ENCODE measurements at regions not wholly inside any gene's neighbourhood (a gene's known extent, or its start where the extent isn't known, plus 50 kb on each side); places are given as distances from the start of the nearest gene placed in this dataset.

DNA sequence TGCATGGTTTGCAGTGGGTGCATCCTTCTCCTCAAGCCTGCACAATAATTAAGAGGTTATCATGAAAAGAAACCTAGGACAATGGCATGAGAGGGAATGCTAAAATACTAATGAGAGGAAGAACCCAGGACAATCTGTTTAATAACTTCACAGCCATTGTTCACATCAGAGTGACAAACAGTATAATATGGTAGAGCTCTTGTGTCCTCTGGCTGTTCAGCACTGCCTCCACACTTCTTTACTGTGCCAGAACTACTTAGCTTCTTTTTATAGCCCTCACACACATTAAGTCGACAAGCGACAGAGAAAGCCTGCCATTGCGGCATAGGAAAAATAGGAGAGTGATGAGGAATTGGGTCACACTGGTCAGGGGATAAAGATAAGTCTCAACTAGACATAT lies 65.0 kb upstream of the MEIS2 start:
- no peak for DNase-seq (ENCODE audit: low read depth in 3 of 3)

DNA sequence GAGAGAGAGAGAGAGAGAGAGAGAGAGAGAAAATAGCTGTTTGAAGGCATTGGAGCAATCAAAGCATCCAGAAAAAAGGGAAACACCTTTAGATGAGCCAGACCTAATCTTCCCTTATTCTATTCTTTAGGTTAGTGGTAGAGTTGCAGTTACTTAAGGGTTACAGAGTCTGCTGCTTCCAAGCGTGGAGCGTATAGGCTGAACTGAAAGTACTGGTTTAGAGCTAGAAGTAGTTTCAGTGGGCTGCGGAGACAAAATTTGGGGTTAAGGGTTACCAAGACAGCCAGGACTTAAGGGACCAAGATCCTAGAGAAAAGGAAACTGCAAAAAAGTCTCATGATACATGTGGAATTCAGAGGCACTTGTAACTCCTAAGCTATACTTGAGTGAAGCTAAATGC lies 66.1 kb upstream of the MEIS2 start:
- no peak for DNase-seq (ENCODE audit: low read depth in 3 of 3)

DNA sequence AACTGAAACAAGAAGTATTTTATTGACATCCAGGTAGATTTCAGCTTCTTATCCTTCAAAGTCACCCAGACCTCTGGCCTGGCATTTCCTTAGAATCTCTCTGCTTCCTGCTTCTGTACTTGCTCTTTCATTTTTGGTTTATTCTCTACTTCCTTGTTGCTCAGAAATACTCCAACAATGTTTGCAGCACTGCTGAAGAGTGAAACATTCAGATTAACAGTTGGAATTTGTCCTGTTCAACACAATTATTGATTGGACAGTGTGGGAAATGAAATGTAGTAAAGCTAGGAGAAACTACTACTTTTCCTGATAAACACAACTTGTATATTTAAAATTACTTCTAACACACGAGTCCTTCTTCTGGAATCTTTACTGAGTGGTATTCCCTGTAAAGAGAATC lies 81.0 kb upstream of the MEIS2 start:
- no peak for DNase-seq (ENCODE audit: low read depth in 3 of 3)

DNA sequence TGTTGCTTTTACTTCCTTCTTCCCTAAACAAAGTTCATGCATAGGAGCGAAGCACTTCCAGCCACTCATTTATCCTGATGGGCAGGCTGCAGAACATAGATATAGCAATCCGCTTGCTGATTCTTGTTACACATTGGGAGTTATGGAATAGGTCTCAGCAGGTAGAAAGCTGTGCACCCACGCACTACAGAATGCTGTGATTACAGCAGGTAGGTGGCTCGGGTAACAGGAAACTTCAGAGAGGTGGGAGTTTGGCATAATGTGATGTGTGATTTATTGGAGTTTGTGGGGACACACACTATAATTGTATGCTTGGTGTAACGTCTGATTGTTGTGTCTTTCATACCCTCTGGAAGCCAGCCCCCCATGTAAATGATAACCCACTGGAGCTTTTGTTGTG lies 99.2 kb upstream of the MEIS2 start:
- no peak for DNase-seq (ENCODE audit: low read depth in 3 of 3)

DNA sequence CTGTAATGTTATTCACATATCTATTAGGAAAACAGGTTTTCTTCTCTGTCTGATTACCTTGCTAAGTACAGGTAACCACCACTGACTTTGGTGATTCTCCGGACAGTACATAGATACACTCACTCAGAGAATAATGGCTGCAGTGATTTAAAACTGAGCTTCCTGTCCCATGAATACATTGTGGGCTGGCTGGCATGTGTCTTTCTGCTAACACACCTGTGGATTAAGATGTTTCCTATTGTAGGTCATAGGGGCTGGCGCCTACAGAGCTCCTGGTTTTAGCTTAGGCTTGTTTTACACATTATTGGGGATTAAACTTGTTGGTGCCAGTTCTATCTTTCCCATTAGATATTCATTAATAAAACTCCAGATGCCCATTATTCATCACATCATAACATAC lies 102.7 kb upstream of the MEIS2 start:
- no peak for DNase-seq (ENCODE audit: low read depth in 3 of 3)

DNA sequence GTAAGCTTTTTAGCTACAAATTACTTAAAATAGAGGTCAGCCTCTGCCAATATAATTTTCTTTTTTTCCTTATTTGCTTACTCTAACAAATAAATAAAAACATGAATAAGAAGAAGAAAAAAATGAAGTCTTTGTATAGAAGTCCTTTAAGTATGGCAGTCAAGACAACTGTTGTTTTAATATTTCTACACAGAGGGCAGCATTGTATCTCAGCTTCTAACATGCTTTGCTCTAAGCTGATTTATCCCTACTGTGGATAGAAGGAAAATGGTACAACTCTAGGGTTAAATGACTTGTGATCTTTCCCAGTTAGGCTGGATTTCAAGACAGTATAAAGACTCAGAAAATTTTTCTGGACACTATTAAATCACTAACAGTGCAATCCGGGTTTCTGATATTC lies 104.3 kb upstream of the MEIS2 start:
- DNase-seq (ENCODE audit: low read depth in 3 of 3): no peak

DNA sequence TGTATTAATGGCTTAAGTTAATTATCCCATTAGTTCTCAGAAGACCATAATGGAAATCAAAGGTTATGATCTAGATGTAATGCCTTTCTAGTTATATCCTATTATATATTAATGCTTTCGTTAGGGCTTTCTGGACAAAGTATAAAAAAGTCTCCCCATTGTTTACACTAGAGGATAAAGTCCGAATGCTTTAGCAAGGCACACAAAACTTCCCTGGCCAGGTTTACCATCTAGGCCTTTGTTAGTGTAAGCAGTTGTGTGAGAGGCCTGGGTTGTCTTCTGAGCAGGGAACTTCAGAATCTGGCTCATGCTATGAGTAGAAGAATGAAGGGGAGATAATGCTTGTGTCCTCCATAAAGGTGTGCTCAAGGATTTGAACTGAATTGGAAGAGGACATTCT lies 106.3 kb upstream of the MEIS2 start:
- DNase-seq (ENCODE audit: low read depth in 3 of 3): no peak

DNA sequence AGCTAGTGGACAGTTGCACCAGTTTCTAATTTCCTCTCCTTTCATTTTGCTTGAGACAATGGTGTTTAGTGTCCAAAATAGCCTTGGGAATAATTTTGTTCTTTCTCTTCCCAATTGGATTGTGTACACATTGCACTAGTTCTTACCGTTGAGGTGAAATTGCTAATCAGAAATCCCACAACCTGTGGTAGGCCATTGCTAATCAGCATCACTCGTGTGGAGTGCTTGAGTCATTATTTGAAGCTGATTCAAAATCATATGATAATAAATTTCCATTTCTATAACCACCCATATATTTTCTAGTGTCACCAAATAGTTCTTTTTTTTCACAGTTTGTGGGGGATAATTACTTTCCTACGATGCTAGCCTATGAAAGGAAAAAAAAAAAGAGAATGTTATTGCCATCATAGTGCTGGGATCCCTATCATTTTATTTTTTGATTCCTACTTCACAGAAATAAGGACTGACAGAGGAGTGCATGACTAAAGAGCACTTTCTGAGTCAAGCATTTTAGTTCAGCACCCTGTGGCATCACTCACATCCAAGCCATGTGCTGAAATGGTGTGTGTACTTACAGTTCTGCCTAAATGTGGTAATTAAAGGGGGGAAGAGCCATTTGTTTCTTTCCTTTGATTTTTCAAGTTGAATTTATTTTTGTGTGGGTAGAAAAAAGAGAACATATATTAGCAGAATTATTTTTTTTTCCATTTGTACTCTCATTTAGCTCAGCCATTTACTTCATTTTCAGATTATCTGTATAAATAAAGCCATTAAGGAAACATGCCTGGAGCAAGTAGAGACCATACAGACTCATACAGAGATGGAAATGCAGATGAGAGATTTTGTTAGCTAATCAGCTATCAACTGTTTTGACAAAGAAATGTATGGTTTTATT lies 108.0 kb upstream of the MEIS2 start:
- DNase-seq (ENCODE audit: low read depth in 3 of 3): no peak

DNA sequence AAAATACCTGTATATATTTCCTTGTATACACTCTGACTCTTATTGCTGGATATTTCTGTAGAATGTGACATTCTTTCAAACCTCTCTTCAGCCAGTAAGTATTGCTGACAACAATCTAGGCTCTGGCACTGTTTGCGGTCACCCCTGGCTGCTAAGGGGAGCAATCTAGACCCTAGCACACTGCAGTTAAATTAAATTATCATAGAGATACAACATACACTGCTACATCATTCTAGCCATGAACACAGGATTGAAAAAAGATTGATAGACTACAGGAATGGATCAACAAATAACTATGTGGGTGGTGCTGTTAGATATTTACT lies 108.7 kb upstream of the MEIS2 start:
- no peak for DNase-seq (ENCODE audit: low read depth in 3 of 3)

DNA sequence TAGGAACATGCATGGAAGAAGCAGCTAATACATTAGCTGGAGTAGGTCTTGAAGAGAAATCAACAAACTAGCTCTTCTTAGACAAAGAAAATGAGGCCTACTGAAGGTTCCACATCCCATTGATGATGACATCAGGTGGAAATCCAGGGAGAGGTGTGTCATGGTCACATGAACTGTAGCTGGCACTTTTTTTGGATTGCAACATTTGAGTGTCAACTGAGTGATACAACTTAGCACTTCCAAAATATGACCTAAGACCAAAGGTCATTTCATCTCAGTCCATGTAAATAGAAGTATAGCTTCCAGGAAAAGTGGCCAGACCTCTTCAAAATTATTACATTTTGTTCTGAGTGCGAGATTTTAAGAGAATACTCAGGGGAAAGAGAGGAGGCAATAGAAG lies 117.2 kb upstream of the MEIS2 start:
- no peak for DNase-seq (ENCODE audit: low read depth in 3 of 3)

DNA sequence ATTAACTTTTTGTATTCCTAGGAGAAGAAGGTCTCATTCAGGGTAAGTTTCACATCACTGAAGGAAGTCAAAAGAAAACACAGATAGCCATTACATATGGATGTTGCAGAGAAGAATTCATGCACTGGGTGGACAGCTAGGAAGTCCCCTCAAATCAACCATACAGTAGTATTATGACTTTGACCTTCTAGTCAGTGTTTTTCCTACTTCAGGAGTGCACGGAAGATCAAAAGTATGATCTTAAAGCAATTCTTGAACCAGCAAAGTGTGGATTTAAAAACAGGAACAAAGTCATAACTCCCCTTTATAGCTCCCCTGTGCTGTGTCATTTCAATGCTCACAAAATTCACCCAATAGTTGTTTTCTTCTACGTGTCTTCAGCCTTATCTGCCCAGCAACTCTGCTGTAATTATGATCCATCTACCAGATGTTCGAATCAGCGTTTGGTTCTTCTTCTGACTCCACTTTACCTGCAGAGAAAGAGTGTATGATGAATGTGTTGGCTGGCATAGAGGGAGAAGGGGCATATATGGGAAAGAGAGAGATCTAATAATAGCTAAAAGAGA lies 118.1 kb upstream of the MEIS2 start:
- no peak for DNase-seq (ENCODE audit: low read depth in 3 of 3)

DNA sequence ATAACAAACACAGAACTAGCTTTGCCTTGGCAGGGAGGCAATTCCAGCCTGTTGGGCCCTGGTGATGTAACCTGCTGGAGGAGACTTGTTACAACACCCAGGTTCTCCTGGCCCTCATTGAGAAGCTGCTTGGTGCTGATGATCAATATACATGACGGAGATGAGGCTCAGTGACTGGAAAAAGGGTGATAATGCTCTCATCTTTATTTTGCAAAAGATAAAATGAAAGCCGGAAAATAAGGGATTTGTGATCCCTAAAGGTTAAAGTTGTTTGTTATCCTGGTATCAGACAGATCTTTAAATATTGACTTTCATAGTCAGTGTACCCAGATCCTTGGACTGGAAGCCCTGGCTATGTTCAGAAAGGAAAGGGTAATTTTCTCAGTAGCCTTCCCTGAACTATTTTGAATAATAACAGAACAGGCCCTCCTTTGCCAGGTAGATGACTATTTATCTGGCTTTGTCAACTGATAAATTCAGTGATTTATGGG lies 118.9 kb upstream of the MEIS2 start:
- no peak for DNase-seq (ENCODE audit: low read depth in 3 of 3)

DNA sequence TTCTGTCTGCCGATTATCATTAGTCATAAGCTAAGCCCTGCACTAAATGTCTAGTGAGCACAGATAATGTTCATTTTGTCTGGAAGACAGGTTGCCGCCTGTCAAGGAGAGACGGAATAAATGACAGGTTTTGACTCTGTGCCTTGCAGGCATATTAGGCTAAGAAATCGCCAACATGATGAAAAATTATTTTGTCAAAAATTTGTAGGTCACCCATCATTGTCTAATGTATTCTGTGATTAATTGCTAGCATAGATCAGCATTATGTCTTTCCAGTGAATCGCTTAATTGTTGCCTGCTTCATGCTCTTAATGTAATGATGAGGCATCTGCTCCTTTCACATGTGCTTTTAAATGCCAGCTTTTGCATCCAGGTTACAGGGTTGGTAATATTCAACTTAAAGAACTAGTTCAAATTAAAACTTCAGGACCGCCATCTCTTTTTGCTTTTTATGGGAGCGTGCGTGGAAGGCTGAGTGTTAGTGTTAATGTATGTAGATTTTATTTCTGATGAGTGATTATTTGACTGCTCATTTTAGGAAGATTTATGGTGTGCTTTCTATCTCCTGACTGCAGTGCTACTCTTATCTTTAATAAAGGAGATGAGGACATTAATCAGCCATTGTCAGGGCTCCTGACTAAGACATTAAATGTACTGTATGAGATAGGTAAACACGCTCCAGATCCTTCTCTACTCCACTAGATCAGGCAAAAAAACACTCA lies 120.8 kb upstream of the MEIS2 start:
- no peak for DNase-seq (ENCODE audit: low read depth in 3 of 3)

DNA sequence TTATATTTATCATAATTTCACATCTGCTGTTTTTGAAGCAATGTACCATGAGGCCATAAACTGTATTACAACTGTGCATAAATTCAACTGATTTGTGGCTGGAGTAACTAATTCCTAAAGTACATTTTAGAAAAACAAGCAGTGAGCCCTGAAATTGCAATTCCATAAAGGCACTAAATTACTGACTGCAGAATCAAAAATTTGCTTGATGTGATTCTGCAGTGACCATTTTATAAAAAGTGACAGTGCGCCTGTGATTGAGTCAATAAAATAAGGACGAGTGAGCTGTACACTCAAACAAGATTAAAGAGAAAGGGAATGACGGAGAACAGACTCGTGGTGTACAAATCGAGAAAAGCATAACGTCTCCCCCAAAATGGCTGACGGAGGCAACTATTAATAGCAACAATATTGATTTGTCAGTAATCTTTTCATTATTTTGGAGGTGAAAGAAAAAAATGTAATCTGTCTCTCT lies 121.4 kb upstream of the MEIS2 start:
- no peak for DNase-seq (ENCODE audit: low read depth in 3 of 3)

DNA sequence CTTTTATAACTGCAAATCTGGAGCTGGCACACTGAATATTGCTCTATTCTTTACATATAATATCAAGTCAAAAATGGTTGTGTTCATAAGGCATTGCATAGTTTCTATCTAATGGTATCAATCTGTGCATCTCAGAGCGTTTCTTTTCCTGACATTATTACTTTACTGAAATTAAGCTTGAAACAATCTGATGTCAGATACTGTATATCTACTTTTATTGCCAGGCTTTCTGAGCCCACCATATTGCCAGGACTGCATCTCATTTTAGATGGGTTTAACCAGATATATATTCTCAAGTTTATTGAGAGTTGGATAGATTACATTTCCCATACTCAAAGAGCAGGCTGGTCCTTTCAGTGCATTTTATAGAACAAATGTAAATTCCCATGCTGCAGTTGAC lies 122.7 kb upstream of the MEIS2 start:
- DNase-seq (ENCODE audit: low read depth in 3 of 3): no peak

DNA sequence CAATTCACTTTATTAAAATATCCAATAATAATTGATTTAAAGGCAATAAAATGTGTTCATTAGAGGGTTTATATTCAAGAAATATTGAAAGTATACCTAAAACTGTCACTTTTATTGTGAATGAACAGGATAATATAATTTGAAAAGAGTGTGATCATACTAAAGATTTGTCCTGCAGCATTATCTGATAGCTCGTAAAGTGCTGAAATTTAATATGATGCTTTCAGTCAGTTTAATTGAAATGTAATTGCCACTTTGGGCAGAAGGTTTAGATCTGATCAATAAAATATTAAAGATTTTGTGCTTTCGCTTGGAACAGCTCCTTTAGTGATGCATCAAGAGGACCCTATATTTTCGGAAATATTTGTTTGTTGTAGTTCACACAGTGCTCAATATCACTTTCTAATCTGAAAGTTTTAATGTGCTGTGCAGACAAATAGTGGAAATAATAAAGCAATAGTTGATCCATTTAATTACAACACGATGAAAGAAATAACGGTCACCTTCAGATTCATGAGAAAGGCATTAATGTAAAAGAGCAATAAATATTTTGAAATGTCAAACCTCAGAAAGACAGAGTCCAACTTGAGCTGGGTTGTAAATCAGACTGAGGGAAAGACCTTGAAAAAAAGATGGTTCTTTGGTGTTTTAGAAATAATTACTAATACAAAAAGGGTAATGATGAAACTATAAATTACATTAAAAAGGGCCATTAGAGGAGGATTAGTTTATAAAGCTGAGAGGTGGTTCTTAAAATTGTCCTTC lies 129.7 kb upstream of the MEIS2 start:
- DNase-seq (ENCODE audit: low read depth in 3 of 3): no peak

DNA sequence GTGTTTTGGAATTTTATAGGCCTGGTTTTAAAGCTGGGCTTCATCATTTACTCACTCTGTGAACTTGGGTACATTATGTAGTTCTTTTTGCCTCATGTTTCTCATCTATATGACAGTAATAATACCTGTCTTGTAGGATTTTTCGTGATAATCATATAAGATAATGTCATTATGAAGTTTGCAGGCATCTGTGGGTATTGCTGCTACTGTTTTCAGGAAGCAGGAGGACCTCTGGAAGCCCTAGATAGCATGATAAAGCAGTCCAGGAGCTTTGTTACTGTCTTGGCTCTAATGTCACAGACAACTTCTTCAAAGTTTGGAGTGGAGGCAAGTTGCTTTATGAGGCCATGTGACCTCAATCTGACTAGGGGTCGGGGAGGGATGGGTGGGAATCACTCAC lies 145.0 kb upstream of the MEIS2 start:
- no peak for DNase-seq (ENCODE audit: low read depth in 3 of 3)

DNA sequence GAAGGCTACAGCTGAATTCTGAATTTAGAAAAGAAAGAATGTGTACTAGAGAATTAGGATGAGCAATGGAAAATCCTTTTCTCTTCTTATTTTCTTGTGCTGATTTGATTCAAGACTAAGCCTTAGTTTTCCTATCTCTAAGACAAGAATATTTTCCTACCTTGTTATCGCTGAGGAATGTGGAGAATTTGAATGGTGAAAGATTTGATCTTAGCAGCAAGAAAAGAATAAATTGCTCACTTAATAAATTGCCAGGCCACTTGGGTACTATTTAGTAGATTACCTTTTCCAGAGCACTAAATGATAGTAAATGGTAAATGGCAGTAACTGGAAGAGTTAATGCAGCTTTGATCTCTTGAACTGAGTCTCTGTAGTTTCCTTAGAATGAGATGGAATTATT lies 145.7 kb upstream of the MEIS2 start:
- DNase-seq (ENCODE audit: low read depth in 3 of 3): no peak

DNA sequence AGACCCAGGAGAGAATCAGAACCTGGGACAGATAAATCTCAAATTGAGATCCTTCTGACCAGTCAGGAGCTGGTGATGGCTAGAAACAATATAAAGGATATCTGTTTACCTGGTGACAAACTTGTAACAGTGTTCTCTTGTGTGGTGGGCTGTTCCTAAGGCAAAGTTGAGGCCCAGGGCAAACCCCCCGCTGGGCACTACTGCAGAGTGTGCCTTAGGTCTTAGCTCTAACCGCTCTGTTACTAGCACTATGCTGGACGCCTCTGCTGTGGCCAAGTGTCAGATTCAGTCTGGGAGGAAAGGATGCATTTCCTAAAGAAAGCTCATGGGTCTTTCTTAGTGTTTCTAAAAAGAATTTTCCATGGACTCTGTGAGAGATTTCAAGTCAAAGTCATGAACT lies 146.5 kb upstream of the MEIS2 start:
- no peak for DNase-seq (ENCODE audit: low read depth in 3 of 3)

DNA sequence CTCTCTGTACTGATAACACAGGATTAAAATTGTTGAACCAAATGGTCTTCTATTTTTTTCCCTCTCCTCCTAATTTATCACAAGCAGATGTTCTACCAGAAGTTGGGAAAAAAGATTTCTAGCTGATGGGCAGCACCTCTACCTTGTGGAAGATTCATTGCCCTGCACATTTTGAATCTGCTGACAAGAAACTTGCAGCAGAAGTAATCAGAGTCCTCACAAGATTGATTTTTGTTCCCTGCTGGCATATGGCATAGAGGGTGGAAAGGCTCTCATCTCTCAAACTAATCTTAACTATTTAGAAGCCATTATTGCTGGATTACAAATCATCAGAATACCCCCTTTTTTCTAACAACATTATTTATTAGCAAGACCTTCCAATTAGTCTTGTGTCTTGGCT lies 148.9 kb upstream of the MEIS2 start:
- DNase-seq (ENCODE audit: low read depth in 3 of 3): no peak

DNA sequence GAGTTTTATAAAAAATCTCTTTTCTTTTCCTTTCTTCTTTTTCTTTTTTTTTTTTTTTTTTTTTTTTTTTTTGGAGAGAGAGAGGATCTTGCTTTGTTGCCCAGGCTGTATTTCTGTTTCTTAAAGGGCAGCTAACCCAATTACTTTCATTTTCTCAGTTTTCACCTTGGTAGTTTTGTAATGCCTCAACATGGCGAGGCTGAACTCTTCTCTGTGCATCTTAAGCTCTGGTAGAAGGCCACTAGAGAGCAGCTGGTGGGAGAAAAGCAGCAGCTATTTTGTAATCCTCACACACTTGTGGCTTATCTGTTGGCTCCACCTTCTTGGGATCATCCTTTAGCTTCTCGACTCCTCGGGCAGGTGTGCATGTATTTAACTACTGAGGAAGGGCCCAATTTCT lies 152.2 kb upstream of the MEIS2 start:
- DNase-seq (ENCODE audit: low read depth in 3 of 3): no peak

DNA sequence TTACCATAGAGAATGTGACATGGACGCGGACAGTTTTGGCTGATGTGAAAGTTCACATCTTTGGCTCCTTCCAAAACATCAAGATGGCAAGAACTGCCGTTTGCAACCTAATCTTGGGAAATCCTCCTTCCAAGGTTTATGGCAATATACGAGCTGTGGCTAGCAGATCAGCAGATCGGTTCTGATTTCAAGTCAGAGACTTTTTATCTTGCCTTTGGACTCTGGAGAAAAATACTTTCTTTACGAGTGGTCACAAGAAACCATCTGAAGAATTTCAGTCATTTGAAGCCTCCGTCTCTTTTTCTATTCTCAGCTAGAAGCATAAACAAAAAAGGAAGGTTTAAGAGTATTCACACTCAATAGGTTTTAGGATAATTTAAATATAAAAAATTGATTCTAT lies 153.5 kb upstream of the MEIS2 start:
- DNase-seq (ENCODE audit: low read depth in 3 of 3): no peak
